ENCODE measurements at regions not wholly inside any gene's neighbourhood (a gene's known extent, or its start where the extent isn't known, plus 50 kb on each side); places are given as distances from the start of the nearest gene placed in this dataset.
"Not testable (repeated sequence)": the region's sequence is repeated elsewhere in the genome, so short reads cannot be mapped to it uniquely, and the experiment has no call there.

GRCh38 chr1:73887412-73887811 lies 310.6 kb downstream of the LRRIQ3 start:
- H3K9me3 Mint-ChIP-seq, result no peaks in the 10 kb centered on the region
- DNase-seq (no peak), ATAC-seq (no peak)
- no peak overlapping the region for H3K4me3 Mint-ChIP-seq
- peak overlapping the region in 1 of 2 donors; percentile 59 for H3K27ac Mint-ChIP-seq
- peaks cover 8% of the 10 kb centered on the region for H3K27me3 Mint-ChIP-seq
- H3K4me1 Mint-ChIP-seq, result no peaks in the 10 kb centered on the region

DNA sequence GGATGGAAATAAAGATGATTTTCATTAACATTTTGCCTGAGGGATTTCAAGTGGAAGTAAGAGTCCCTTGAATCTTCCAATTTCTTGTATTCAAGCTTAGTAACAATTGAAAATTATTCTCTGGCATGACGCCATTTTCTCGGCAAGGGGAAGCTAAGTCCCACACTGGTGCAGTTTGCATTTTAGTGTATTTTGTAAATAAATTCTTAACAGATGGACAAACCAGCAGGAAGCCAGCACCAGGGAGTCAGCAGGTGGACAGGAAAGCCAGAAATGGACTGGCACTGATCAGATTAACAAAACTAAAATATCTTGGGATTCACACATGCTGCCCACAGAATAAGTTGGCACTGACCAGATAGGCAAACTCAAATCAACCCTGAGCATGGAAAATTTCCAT lies 311.3 kb downstream of the LRRIQ3 start:
- Mint-ChIP-seq H3K4me1 (no peaks in the 10 kb centered on the region), H3K9me3 (no peaks in the 10 kb centered on the region), H3K27me3 (peaks cover 8% of the 10 kb centered on the region), H3K27ac (no peak overlapping the region), H3K4me3 (no peak overlapping the region)
- no peak for ATAC-seq
- no peak for DNase-seq

GRCh38 chr1:73874806-73875205 lies 323.2 kb downstream of the LRRIQ3 start:
- Mint-ChIP-seq H3K4me3 (no peak overlapping the region), H3K9me3 (no peaks in the 10 kb centered on the region), H3K27ac (no peak overlapping the region), H3K4me1 (no peaks in the 10 kb centered on the region), H3K27me3 (no peaks in the 10 kb centered on the region)
- no peak for ATAC-seq
- DNase-seq, result no peak

GRCh38 chr1:73868810-73869336 lies 329.1 kb downstream of the LRRIQ3 start:
- Mint-ChIP-seq H3K27ac (no peak overlapping the region), H3K27me3 (no peaks in the 10 kb centered on the region)

GRCh38 chr1:73862355-73862754 lies 335.6 kb downstream of the LRRIQ3 start:
- Mint-ChIP-seq H3K27ac (no peak overlapping the region), H3K9me3 (peaks cover 0 to 6% of the 10 kb centered on the region in 2 donors), H3K4me3 (no peak overlapping the region), H3K4me1 (no peaks in the 10 kb centered on the region), H3K27me3 (no peaks in the 10 kb centered on the region)
- ATAC-seq (no peak), DNase-seq (no peak)

More at GRCh38 chr1:73868810-73869336, 329.1 kb downstream of the LRRIQ3 start:
- ATAC-seq (no peak), DNase-seq (no peak)
- Mint-ChIP-seq H3K9me3 (no peaks in the 10 kb centered on the region), H3K4me3 (no peak overlapping the region), H3K4me1 (no peaks in the 10 kb centered on the region)

GRCh38 chr1:73860421-73860950 lies 337.5 kb downstream of the LRRIQ3 start:
- Mint-ChIP-seq H3K27ac (no peak overlapping the region), H3K9me3 (peaks cover 0 to 6% of the 10 kb centered on the region in 2 donors), H3K4me1 (no peaks in the 10 kb centered on the region), H3K27me3 (no peaks in the 10 kb centered on the region), H3K4me3 (no peak overlapping the region)
- DNase-seq (no peak), ATAC-seq (no peak)

DNA sequence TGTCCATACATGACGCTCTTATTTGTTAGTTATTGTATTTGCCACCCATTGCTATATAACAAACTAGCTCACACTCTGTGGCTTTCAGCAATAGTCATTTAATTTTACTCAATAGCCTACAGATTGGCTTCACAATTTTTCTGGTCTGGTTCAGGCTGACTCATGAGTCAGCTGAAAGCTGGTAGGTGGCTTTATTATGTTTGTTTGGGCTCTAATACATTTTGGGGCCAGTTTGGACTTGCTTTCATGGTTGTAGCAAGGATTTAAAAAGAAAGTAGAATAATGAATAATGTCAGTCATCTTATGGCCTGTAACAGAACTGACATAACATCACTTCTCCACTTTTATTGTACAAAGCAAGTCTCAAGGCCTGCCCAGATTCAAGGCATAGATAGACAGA lies 338.7 kb downstream of the LRRIQ3 start:
- no peak overlapping the region for H3K27ac Mint-ChIP-seq
- DNase-seq (no peak), ATAC-seq (no peak)
- H3K4me3 Mint-ChIP-seq, result no peak overlapping the region
- peaks cover 0 to 6% of the 10 kb centered on the region in 2 donors for H3K9me3 Mint-ChIP-seq
- H3K4me1 Mint-ChIP-seq, result no peaks in the 10 kb centered on the region
- no peaks in the 10 kb centered on the region for H3K27me3 Mint-ChIP-seq

DNA sequence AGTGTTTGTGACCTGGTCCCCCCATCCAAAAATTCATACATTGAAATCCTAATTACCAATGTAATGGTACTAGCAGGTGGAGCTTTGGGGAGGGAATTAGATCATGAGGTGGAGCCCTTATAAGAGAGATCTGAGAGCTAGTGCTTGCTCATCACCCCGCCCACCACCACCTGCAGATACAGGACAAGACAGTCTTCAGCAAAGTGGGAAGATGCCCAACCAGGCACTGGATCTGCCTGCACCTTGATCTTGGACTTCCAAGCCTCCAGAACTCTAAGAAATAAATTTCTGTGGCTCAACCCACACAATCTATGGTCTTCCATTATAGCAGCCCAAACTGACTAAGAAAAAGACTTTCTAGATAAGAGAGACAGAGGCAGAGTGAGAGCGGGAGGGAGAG lies 343.4 kb downstream of the LRRIQ3 start:
- H3K4me3 Mint-ChIP-seq, result no peak overlapping the region
- H3K27me3 Mint-ChIP-seq, result no peaks in the 10 kb centered on the region
- H3K9me3 Mint-ChIP-seq, result peaks cover 0 to 6% of the 10 kb centered on the region in 2 donors
- no peak overlapping the region for H3K27ac Mint-ChIP-seq
- no peaks in the 10 kb centered on the region for H3K4me1 Mint-ChIP-seq
- no peak for DNase-seq
- ATAC-seq, result no peak

DNA sequence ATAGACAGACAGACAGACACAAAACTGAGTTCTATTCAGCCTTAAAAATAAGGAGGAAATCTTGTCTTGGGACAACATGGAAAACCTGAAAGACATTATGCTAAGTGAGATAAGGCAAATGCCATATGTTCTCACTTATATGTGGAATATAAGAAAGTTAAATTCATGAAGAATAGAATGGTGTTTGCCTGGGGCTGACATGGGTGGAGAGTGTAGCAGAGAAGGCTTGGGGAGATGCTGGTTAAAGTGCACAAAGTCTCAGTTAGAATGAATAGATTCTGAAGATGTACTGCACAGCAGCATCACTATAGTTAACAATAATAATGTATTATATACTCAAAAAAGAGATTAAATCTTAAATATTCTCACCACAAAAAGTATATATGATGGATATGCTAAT lies 355.5 kb downstream of the LRRIQ3 start:
- DNase-seq (no peak), ATAC-seq (no peak)
- Mint-ChIP-seq H3K9me3 (no peaks in the 10 kb centered on the region), H3K4me1 (no peaks in the 10 kb centered on the region), H3K4me3 (no peak overlapping the region), H3K27me3 (no peaks in the 10 kb centered on the region), H3K27ac (no peak overlapping the region)

- H3K27me3 Mint-ChIP-seq, result no peaks in the 10 kb centered on the region
- no peak for ATAC-seq
- H3K4me3 Mint-ChIP-seq, result no peak overlapping the region
- no peaks in the 10 kb centered on the region for H3K9me3 Mint-ChIP-seq
- H3K4me1 Mint-ChIP-seq, result no peaks in the 10 kb centered on the region
- no peak overlapping the region for H3K27ac Mint-ChIP-seq
- no peak for DNase-seq
These were observed 358.1 kb downstream of the LRRIQ3 start for GRCh38 chr1:73839922-73840321.

DNA sequence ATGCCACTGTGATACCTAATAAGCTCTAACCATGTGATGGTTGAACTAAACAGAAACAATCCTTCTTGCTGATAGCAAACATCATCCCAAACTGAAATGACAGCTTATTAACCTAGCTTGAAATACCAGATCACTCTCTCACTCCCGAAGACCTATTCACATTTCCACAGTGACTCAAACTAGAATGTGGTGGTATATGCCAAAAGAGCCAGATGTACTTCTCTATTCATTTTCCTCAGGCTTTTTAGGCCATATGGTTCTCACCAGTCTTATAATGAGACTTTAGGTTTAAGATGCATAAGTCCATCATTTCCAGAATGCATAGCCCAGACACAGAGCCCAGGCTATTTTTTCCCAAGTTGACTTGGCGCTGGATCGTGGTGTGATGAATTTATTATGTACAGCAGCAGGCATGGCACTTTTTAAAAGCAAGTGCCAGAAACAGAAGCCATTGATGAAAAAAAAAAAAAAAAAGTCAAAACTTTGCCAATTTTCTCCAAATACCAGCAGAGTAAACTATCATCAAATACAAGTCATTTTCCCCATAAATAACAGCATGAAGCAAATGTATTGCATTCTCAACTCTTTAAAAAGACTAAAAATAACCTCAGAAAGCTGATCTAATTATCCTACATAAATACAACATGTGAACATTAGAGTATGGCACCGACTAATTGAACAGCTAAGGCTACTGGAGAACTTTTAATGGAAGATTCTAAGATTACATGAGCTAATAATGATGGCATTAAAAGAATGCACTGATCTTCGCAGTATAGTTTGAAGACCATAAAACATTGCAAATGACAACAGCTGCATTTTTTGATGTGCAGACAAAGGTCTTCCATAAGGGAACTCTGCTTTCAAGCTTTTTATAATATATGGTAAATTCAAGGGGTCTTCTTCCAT lies 365.4 kb downstream of the LRRIQ3 start:
- H3K27me3 Mint-ChIP-seq, result no peaks in the 10 kb centered on the region
- DNase-seq (no peak), ATAC-seq (no peak)
- H3K9me3 Mint-ChIP-seq, result no peaks in the 10 kb centered on the region
- H3K27ac Mint-ChIP-seq, result no peak overlapping the region
- H3K4me3 Mint-ChIP-seq, result no peak overlapping the region
- no peaks in the 10 kb centered on the region for H3K4me1 Mint-ChIP-seq

GRCh38 chr1:73827283-73827682 lies 370.7 kb downstream of the LRRIQ3 start:
- not testable (repeated sequence) for ATAC-seq, H3K27me3 Mint-ChIP-seq, DNase-seq, H3K27ac Mint-ChIP-seq, H3K4me1 Mint-ChIP-seq, H3K4me3 Mint-ChIP-seq, H3K9me3 Mint-ChIP-seq

GRCh38 chr1:73824065-73824464 lies 373.9 kb downstream of the LRRIQ3 start:
- Mint-ChIP-seq H3K27ac (no peak overlapping the region), H3K4me3 (no peak overlapping the region), H3K9me3 (no peaks in the 10 kb centered on the region), H3K27me3 (no peaks in the 10 kb centered on the region), H3K4me1 (no peaks in the 10 kb centered on the region)
- DNase-seq (no peak), ATAC-seq (no peak)

- Mint-ChIP-seq H3K9me3 (peaks cover 0 to 1% of the 10 kb centered on the region in 2 donors), H3K27me3 (no peaks in the 10 kb centered on the region), H3K27ac (no peak overlapping the region), H3K4me3 (no peak overlapping the region), H3K4me1 (no peaks in the 10 kb centered on the region)
- no peak for ATAC-seq
- no peak for DNase-seq
These were observed 376.5 kb downstream of the LRRIQ3 start for GRCh38 chr1:73821520-73821919.

DNA sequence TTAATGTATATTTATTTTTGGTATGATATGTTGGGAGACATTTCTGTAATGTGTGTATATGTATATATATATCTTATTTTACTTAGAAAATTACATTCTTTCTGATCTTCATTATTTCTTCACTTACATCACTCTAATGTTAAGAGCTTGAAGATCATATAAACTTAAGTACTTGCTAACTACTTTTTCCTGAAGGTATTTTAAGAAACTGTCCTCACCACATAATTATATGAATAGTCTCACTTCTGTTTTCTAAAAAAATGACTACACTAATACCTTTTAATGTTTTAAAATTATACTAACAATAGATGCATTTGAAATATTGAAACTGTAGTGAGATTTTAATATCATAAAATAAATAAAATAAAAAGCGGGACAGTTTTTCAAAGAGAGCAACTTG lies 377.1 kb downstream of the LRRIQ3 start:
- Mint-ChIP-seq H3K27me3 (no peaks in the 10 kb centered on the region), H3K4me3 (no peak overlapping the region), H3K9me3 (peaks cover 0 to 8% of the 10 kb centered on the region in 2 donors), H3K27ac (no peak overlapping the region), H3K4me1 (no peaks in the 10 kb centered on the region)
- DNase-seq (no peak), ATAC-seq (no peak)

DNA sequence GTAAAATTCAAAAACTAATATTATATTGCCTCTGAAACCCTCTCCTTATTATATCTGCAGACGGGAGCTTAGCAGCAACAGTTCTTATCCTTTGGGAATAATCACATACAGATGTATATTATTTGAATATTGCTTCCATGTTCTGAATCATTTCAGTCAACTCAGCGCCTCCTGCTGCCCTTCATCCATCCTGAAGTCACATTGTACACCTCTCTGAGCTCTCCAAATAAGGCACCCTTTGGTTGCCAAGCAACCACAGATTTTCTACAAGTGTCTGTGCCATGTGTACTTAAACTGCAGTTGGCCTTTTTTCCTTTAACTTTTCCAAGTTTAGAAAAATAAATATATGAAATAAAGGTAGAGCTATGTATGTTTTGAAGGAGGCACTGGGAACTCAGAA lies 384.3 kb downstream of the LRRIQ3 start:
- Mint-ChIP-seq H3K27me3 (no peaks in the 10 kb centered on the region), H3K27ac (no peak overlapping the region), H3K4me3 (no peak overlapping the region), H3K4me1 (no peaks in the 10 kb centered on the region), H3K9me3 (peaks cover 0 to 14% of the 10 kb centered on the region in 2 donors)
- DNase-seq, result no peak
- no peak for ATAC-seq

Measured in stimulated activated naive CD8-positive, alpha-beta T cell treated with anti-CD3 and anti-CD28 coated beads, Interleukin-15, amount 100 ng/mL, for 72 hours (primary cell).